ENCODE measurements at regions not wholly inside any gene's neighbourhood (a gene's known extent, or its start where the extent isn't known, plus 50 kb on each side); places are given as distances from the start of the nearest gene placed in this dataset.

DNA sequence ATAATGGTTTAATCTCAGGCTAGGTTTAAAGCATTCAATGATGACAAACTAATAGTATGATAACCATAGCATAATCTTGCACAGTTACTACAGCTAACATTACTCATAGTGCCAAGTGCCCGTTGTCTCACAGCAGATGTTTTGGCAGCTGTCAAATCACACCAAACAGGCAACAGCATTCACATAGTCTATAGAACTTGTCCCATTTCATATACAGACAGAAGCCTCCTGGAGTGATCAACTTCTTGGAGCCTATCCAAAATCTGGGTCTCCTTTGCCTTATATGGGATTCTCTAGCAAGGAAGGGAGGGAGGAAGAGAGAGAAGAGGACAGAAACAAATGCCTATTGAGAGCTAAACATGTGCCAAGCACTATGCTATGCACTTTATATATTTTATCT lies 250.6 kb upstream of the ZP4 start:
- TF ChIP-seq EZH2 (IDR thresholded peaks at IDR 0.05; ENCODE audit: borderline replicate concordance, insufficient read depth, low read length, poor library complexity, severe bottlenecking) (no peak), EP300 (conservative IDR thresholded peaks at IDR 0.05; ENCODE audit: poor library complexity, severe bottlenecking) (peak; percentile 89), POLR2AphosphoS5 (IDR thresholded peaks at IDR 0.05) (peak; percentile 84)

DNA sequence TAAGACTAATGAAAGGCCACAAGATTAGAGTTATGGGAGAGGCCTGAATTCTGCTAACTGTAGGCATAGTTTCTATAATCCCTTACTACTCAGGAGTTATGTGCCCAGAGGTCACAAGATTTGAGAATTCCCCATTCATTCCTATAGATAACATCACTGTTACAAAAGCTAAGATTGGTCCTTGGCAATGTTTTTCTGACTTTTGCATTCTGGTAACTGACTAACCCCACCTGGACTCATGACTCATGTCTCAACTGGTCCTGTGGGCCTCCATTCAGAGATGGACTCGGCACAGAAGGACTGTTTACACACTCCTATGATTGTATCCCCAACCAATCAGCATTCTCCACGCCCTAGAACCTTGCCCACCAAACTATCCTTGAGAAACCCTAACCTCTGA lies 249.0 kb upstream of the ZP4 start:
- Histone ChIP-seq H3K79me2 (replicated peaks; ENCODE audit: insufficient read depth, low read length) (no peaks in the 10 kb centered on the region), H3K4me3 (ENCODE audit: low read length) (no peak overlapping the region), H2AFZ (ENCODE audit: low read depth, low read length) (no peak overlapping the region), H3K36me3 (ENCODE audit: insufficient read depth, low read length) (no peaks in the 10 kb centered on the region), H3K9me3 (ENCODE audit: low read length) (no peaks in the 10 kb centered on the region), H3F3A (ENCODE audit: insufficient read depth, low read length, poor library complexity, severe bottlenecking) (no peaks in the 10 kb centered on the region), H3K9ac (ENCODE audit: low read length) (no peak overlapping the region), H3K4me2 (ENCODE audit: low read length) (no peak overlapping the region), H3K9me2 (ENCODE audit: insufficient read depth, low read length) (no peaks in the 10 kb centered on the region), H3K27me3 (ENCODE audit: insufficient read depth, low read depth, low read length) (no peaks in the 10 kb centered on the region), H3K27ac (ENCODE audit: low read length) (no peak overlapping the region), H4K20me1 (ENCODE audit: insufficient read depth) (no peaks in the 10 kb centered on the region)
- TF ChIP-seq SMC3 (conservative IDR thresholded peaks at IDR 0.05; ENCODE audit: poor library complexity) (no peak), TAF1 (IDR thresholded peaks at IDR 0.05; ENCODE audit: low read depth) (no peak), MXI1 (conservative IDR thresholded peaks at IDR 0.05; ENCODE audit: poor library complexity, severe bottlenecking) (no peak)
- TF ChIP-seq, protein P1, sequence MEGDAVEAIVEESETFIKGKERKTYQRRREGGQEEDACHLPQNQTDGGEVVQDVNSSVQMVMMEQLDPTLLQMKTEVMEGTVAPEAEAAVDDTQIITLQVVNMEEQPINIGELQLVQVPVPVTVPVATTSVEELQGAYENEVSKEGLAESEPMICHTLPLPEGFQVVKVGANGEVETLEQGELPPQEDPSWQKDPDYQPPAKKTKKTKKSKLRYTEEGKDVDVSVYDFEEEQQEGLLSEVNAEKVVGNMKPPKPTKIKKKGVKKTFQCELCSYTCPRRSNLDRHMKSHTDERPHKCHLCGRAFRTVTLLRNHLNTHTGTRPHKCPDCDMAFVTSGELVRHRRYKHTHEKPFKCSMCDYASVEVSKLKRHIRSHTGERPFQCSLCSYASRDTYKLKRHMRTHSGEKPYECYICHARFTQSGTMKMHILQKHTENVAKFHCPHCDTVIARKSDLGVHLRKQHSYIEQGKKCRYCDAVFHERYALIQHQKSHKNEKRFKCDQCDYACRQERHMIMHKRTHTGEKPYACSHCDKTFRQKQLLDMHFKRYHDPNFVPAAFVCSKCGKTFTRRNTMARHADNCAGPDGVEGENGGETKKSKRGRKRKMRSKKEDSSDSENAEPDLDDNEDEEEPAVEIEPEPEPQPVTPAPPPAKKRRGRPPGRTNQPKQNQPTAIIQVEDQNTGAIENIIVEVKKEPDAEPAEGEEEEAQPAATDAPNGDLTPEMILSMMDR (IDR thresholded peaks at IDR 0.05; ENCODE audit: poor library complexity, severe bottlenecking): no peak

More for the DNA sequence above, 250.6 kb upstream of the ZP4 start:
- Histone ChIP-seq H3F3A (ENCODE audit: insufficient read depth, low read length, poor library complexity, severe bottlenecking) (no peaks in the 10 kb centered on the region), H2AFZ (ENCODE audit: low read depth, low read length) (no peak overlapping the region), H3K36me3 (ENCODE audit: insufficient read depth, low read length) (no peaks in the 10 kb centered on the region), H3K27me3 (ENCODE audit: insufficient read depth, low read depth, low read length) (no peaks in the 10 kb centered on the region), H3K9ac (ENCODE audit: low read length) (no peak overlapping the region), H4K20me1 (ENCODE audit: insufficient read depth) (no peaks in the 10 kb centered on the region), H3K9me2 (ENCODE audit: insufficient read depth, low read length) (no peaks in the 10 kb centered on the region), H3K27ac (ENCODE audit: low read length) (no peak overlapping the region), H3K9me3 (ENCODE audit: low read length) (no peaks in the 10 kb centered on the region), H3K4me3 (ENCODE audit: low read length) (no peak overlapping the region), H3K79me2 (replicated peaks; ENCODE audit: insufficient read depth, low read length) (no peaks in the 10 kb centered on the region), H3K4me2 (ENCODE audit: low read length) (no peak overlapping the region)

DNA sequence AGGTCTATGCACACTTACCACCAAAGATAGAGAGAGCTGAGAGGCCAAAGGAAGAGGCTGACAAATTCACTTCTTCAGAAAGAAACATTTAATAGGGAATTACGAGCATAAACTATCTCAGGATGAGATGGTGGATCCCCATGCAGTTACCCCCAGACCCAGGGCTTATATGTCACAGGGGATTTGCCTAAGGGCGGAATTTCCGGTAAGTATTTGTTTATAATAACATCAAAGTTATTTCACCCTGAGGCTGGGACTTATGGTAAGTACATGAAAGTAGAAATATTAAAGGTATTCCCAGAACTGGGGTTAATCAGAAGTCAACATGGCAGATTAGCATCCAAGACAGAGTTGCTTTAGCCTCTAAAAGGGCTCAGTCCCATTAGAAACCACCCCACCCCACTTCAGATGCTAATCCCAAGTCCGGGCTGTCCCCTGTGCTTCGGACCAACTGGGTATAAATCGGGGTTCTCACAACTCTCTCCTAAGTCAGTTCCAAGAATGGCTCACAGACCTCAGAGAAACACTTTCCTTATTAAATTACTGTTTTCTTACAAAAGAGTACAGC lies 247.4 kb upstream of the ZP4 start:
- Histone ChIP-seq H4K20me1 (ENCODE audit: insufficient read depth) (no peaks in the 10 kb centered on the region), H3K9me2 (ENCODE audit: insufficient read depth, low read length) (no peaks in the 10 kb centered on the region), H3K79me2 (replicated peaks; ENCODE audit: insufficient read depth, low read length) (no peaks in the 10 kb centered on the region), H3K4me2 (ENCODE audit: low read length) (no peak overlapping the region), H2AFZ (ENCODE audit: low read depth, low read length) (no peak overlapping the region), H3K9me3 (ENCODE audit: low read length) (no peaks in the 10 kb centered on the region), H3K4me3 (ENCODE audit: low read length) (no peak overlapping the region), H3K36me3 (ENCODE audit: insufficient read depth, low read length) (no peaks in the 10 kb centered on the region), H3K27ac (ENCODE audit: low read length) (no peak overlapping the region), H3F3A (ENCODE audit: insufficient read depth, low read length, poor library complexity, severe bottlenecking) (no peaks in the 10 kb centered on the region), H3K9ac (ENCODE audit: low read length) (no peak overlapping the region), H3K27me3 (ENCODE audit: insufficient read depth, low read depth, low read length) (no peaks in the 10 kb centered on the region)
- TF ChIP-seq POLR2AphosphoS5 (IDR thresholded peaks at IDR 0.05): no peak
- no peak for TF ChIP-seq TAF1 (IDR thresholded peaks at IDR 0.05; ENCODE audit: low read depth)

Measured in neural cell (in vitro differentiated cells).